ENCODE measurements at regions not wholly inside any gene's neighbourhood (a gene's known extent, or its start where the extent isn't known, plus 50 kb on each side); places are given as distances from the start of the nearest gene placed in this dataset.

DNA sequence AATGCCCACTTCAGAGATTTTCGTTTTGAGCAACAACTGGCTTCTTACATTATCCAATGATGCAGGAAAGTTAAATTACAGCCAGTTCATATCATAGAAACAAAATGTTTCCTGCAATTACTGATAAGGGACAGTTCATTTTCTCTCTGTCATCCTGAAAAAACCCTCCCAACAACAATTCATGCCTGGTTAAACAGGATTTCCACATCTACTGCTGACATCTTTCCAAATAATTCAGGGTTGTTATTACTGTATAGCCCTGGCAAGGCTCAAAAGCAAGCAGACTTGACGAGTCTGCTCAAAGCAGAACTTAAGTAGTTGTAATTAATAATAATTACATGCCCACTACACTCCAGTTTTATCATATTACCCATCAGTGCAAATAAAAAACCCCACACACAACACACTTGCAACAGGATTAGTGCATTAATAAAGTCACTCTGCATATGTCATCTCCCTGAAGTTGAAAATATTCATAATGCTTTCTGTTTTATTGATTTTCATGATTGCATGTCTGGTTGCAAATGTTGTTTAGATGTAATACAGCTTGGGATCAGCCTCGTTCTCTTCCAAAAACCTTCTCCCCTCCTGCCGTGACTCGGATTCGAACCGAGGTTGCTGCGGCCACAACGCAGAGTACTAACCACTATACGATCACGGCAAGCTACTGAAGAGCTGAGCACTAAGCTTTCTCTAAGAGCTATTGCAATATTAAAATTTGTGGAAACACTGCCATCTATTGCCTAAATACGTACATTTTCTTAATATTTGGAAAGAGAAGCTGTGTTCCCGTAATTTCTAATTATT, 119.6 kb upstream of the NFIB start:
- no peak for DNase-seq (ENCODE audit: low read depth)
- Histone ChIP-seq H3K4me3 (ENCODE audit: low read depth, low read length) (no peak overlapping the region), H3K27me3 (ENCODE audit: control insufficient read depth, insufficient read depth, low read length) (no peaks in the 10 kb centered on the region), H3K36me3 (ENCODE audit: control insufficient read depth, insufficient read depth, low read length) (no peaks in the 10 kb centered on the region)
- TF ChIP-seq, protein P1, sequence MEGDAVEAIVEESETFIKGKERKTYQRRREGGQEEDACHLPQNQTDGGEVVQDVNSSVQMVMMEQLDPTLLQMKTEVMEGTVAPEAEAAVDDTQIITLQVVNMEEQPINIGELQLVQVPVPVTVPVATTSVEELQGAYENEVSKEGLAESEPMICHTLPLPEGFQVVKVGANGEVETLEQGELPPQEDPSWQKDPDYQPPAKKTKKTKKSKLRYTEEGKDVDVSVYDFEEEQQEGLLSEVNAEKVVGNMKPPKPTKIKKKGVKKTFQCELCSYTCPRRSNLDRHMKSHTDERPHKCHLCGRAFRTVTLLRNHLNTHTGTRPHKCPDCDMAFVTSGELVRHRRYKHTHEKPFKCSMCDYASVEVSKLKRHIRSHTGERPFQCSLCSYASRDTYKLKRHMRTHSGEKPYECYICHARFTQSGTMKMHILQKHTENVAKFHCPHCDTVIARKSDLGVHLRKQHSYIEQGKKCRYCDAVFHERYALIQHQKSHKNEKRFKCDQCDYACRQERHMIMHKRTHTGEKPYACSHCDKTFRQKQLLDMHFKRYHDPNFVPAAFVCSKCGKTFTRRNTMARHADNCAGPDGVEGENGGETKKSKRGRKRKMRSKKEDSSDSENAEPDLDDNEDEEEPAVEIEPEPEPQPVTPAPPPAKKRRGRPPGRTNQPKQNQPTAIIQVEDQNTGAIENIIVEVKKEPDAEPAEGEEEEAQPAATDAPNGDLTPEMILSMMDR (IDR thresholded peaks at IDR 0.05; ENCODE audit: insufficient read depth, low read length, poor library complexity, severe bottlenecking): peak; percentile 3

DNA sequence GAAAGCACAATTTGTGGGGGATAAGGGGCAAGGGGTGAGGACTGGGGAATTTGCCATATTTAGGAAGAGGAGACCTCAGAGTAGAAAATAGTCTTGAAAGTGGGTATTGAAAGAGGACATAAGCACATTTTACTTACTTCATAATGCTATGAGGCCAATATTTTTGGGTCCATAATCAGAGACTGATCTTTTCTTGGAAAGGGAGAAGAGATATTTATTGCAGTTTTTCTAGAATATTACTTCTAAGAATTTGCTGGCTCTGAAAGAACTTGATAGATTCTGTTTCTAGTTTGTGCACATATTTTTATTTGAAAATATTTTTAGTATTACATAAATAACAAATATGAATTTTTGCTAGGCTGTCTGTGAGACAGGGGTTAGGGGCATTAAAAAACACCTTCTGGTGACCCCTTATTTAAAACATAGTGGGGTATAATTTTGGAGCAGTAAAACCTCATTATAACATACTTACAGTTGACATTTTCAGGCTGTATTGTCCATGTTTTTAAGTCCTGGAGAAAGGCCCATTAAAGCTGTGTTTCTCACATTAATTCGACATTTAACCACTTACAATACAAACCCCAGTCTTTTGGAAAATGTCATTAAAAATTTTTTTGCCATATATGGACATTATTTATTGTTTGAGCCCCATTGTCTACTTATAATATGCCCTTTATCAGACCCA, 118.9 kb upstream of the NFIB start:
- TF ChIP-seq, protein P1 (IDR thresholded peaks at IDR 0.05; ENCODE audit: insufficient read depth, low read length, poor library complexity, severe bottlenecking): no peak
- H3K36me3 ChIP-seq (ENCODE audit: control insufficient read depth, insufficient read depth, low read length): no peaks in the 10 kb centered on the region
- no peak overlapping the region for H3K4me3 ChIP-seq (ENCODE audit: low read depth, low read length)
- no peaks in the 10 kb centered on the region for H3K27me3 ChIP-seq (ENCODE audit: control insufficient read depth, insufficient read depth, low read length)
- DNase-seq (ENCODE audit: low read depth): no peak

- no peak overlapping the region for H3K4me3 ChIP-seq (ENCODE audit: low read depth, low read length)
- H3K27me3 ChIP-seq (ENCODE audit: control insufficient read depth, insufficient read depth, low read length): peaks cover 3% of the 10 kb centered on the region
- TF ChIP-seq, protein P1 (IDR thresholded peaks at IDR 0.05; ENCODE audit: insufficient read depth, low read length, poor library complexity, severe bottlenecking): peak; percentile 77
- no peaks in the 10 kb centered on the region for H3K36me3 ChIP-seq (ENCODE audit: control insufficient read depth, insufficient read depth, low read length)
- DNase-seq (ENCODE audit: low read depth): peak; percentile 23
Observed at GRCh38 chr9:14428781-14429230, 114.9 kb upstream of the NFIB start.

DNA sequence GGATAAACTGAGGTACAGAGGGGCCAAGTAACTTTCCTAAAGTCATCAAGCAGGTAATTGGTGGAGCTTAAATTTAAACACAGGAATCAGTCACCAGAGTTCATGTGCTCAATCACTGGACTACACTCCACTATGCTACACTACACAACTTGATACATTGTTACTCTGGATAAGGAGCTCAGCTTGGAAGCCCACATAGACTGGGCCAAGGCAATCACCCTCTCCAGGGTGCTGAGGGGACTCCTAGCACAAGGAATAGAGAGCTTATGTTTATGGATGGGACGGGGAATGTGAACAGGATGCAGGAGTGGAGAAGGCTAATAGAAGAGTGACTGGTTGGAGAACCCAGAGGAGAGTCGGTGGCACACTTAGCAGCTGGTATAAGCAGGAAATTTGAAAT, 113.5 kb upstream of the NFIB start:
- Histone ChIP-seq H3K36me3 (ENCODE audit: control insufficient read depth, insufficient read depth, low read length) (no peaks in the 10 kb centered on the region), H3K4me3 (ENCODE audit: low read depth, low read length) (no peak overlapping the region), H3K27me3 (ENCODE audit: control insufficient read depth, insufficient read depth, low read length) (peaks cover 3% of the 10 kb centered on the region)
- TF ChIP-seq, protein P1 (IDR thresholded peaks at IDR 0.05; ENCODE audit: insufficient read depth, low read length, poor library complexity, severe bottlenecking): no peak
- no peak for DNase-seq (ENCODE audit: low read depth)

DNA sequence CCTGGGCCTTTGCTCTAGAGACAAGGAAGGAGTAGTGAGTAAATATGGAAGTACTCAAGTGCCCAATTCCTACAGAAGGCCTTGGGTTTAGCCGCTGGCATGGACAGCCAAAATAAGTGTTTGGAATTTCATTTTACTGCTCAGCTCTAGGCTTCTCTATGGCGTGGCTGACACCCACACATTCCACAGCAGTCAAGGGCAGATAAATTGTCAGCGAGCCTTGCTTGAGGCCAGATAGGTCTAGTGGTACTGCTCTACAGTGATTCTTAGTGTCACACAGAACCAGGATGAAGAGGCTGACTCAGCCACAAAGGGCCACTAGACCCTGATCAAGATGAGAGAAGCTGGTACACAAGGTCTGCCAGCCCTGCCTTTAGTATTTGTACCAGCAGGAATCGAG, 111.0 kb upstream of the NFIB start:
- Histone ChIP-seq H3K4me3 (ENCODE audit: low read depth, low read length) (no peak overlapping the region), H3K27me3 (ENCODE audit: control insufficient read depth, insufficient read depth, low read length) (peaks cover 3% of the 10 kb centered on the region), H3K36me3 (ENCODE audit: control insufficient read depth, insufficient read depth, low read length) (no peaks in the 10 kb centered on the region)
- TF ChIP-seq, protein P1 (IDR thresholded peaks at IDR 0.05; ENCODE audit: insufficient read depth, low read length, poor library complexity, severe bottlenecking): no peak
- no peak for DNase-seq (ENCODE audit: low read depth)

Measured in kidney epithelial cell (primary cell).